Keratinocyte (primary cell): ENCODE measurements at regions not wholly inside any gene's neighbourhood (a gene's known extent, or its start where the extent isn't known, plus 50 kb on each side); places are given as distances from the start of the nearest gene placed in this dataset.

Experiments used
- DNase-seq: peaks from one replicate; pipeline ENCODE4 v3.0.0-alpha.2; 2011; ENCODE audit warnings: low read depth, missing footprints, low spot score
- FAIRE-seq: peaks from 2 replicates; lab custom pipeline; 2011; peaks lifted over from hg19 to GRCh38; lab: Jason Lieb, UNC
- H2AFZ ChIP-seq: 2 replicates; pipeline ENCODE4 v1.6.0; 2012; ENCODE audit warnings: low read length, control low read depth, inconsistent platforms; ENCODE audit not compliant: control insufficient read depth
- H3K27ac ChIP-seq: 2 replicates; pipeline ENCODE4 v1.5.1; 2011; ENCODE audit warnings: low read length; ENCODE audit not compliant: control insufficient read depth, insufficient read depth
- H3K27me3 ChIP-seq: 3 replicates; pipeline ENCODE4 v1.6.0; 2011; ENCODE audit warnings: low read length; ENCODE audit not compliant: control insufficient read depth, insufficient read depth; ENCODE audit errors: extremely low read depth
- H3K36me3 ChIP-seq, 2 experiments: 2 replicates in 1 of 2; 3 replicates in 1 of 2; pipeline ENCODE4 v1.5.1; 2011; ENCODE audit warnings: low read length in 2 of 2, mild to moderate bottlenecking in 1 of 2; ENCODE audit not compliant: control insufficient read depth in 2 of 2, insufficient read depth in 2 of 2; ENCODE audit errors: extremely low read depth in 1 of 2
- H3K4me1 ChIP-seq: 3 replicates; pipeline ENCODE4 v1.5.1; 2011; ENCODE audit warnings: low read length; ENCODE audit not compliant: control insufficient read depth, insufficient read depth; ENCODE audit errors: extremely low read depth
- H3K4me2 ChIP-seq: 3 replicates; pipeline ENCODE4 v1.6.0; 2011; ENCODE audit warnings: low read depth, low read length; ENCODE audit not compliant: control insufficient read depth, insufficient read depth; ENCODE audit errors: extremely low read depth
- H3K4me3 ChIP-seq, 3 experiments: fragments of 200-600 bp in 1 of 3; sonication (generic) in 1 of 3; 2 replicates in 2 of 3; 3 replicates in 1 of 3; pipeline ENCODE4 v1.5.1; 2011 to 2016; ENCODE audit warnings: low read length in 3 of 3, mild to moderate bottlenecking in 3 of 3, control low read depth in 2 of 3, inconsistent platforms in 1 of 3, low read depth in 1 of 3, mixed read lengths in 1 of 3, mixed run types in 1 of 3, moderate library complexity in 1 of 3; ENCODE audit not compliant: control insufficient read depth in 2 of 3, insufficient read depth in 2 of 3; ENCODE audit errors: extremely low read depth in 1 of 3
- H3K79me2 ChIP-seq: 2 replicates; pipeline ENCODE4 v1.6.0; 2012; ENCODE audit warnings: low read length; ENCODE audit not compliant: control insufficient read depth, insufficient read depth
- H3K9ac ChIP-seq: 3 replicates; pipeline ENCODE4 v1.6.0; 2011; ENCODE audit warnings: low read length; ENCODE audit not compliant: control insufficient read depth, insufficient read depth; ENCODE audit errors: extremely low read depth
- H3K9me1 ChIP-seq: 3 replicates; pipeline ENCODE4 v1.6.0; 2011; ENCODE audit warnings: low read length; ENCODE audit not compliant: control insufficient read depth, insufficient read depth; ENCODE audit errors: extremely low read depth
- H3K9me3 ChIP-seq: 2 replicates; pipeline ENCODE4 v1.5.1; 2012; ENCODE audit warnings: low read depth, low read length; ENCODE audit not compliant: control insufficient read depth
- H4K20me1 ChIP-seq: 3 replicates; pipeline ENCODE4 v1.6.0; 2011; ENCODE audit warnings: low read length; ENCODE audit not compliant: control insufficient read depth, insufficient read depth; ENCODE audit errors: extremely low read depth
- CTCF ChIP-seq, 3 experiments: IDR thresholded peaks in 1 of 3; conservative IDR thresholded peaks in 1 of 3; optimal IDR thresholded peaks in 1 of 3; 2 replicates in 2 of 3; 3 replicates in 1 of 3; pipeline versions ENCODE3 to v1.5.1; 2011; ENCODE audit warnings: low read length in 3 of 3, mild to moderate bottlenecking in 3 of 3, moderate library complexity in 2 of 3, control low read depth in 1 of 3, inconsistent platforms in 1 of 3; ENCODE audit not compliant: insufficient read depth in 2 of 3; ENCODE audit errors: extremely low read depth in 1 of 3
- EZH2 ChIP-seq: IDR thresholded peaks from one replicate; pipeline ENCODE4 v1.6.1; 2012; ENCODE audit warnings: inconsistent platforms, mild to moderate bottlenecking, low read length, moderate library complexity
- dilution Hi-C: fragments of 300-500 bp; cut with MboI; formaldehyde crosslinking; loops from one replicate; pipeline ENCODE4 v1.7.0; 2020; ENCODE audit warnings: low sequenced_read_pairs; ENCODE audit not compliant: extremely low pct_ligation_motif_present

GRCh38 chr13:89940383-89940782 lies 1407.1 kb upstream of the MIR17HG start:
- H3K79me2 ChIP-seq, result no peaks in the 10 kb centered on the region
- no peak overlapping the region for H3K27ac ChIP-seq
- no peak for DNase-seq
- TF ChIP-seq EZH2, result no peak
- no peak for TF ChIP-seq CTCF (optimal IDR thresholded peaks at IDR 0.05 in 1 of 3, IDR thresholded peaks at IDR 0.05 in 1 of 3, conservative IDR thresholded peaks at IDR 0.05 in 1 of 3; ENCODE audit: extremely low read depth in 1 of 3, insufficient read depth in 2 of 3, low read length in 3 of 3)
- H3K9me3 ChIP-seq, result no peaks in the 10 kb centered on the region
- no peaks in the 10 kb centered on the region for H3K4me1 ChIP-seq
- no peaks in the 10 kb centered on the region for H3K9me1 ChIP-seq
- H3K4me2 ChIP-seq, result no peak overlapping the region
- H3K36me3 ChIP-seq, result no peaks in the 10 kb centered on the region
- dilution Hi-C loops, result no loop called here
- no peak overlapping the region for H3K9ac ChIP-seq
- no peak overlapping the region for H2AFZ ChIP-seq
- no peak for FAIRE-seq
- H3K27me3 ChIP-seq, result no peaks in the 10 kb centered on the region
- no peaks in the 10 kb centered on the region for H4K20me1 ChIP-seq
- no peak overlapping the region for H3K4me3 ChIP-seq

- no peaks in the 10 kb centered on the region for H3K9me1 ChIP-seq
- no peak overlapping the region for H2AFZ ChIP-seq
- H3K27me3 ChIP-seq, result no peaks in the 10 kb centered on the region
- H3K79me2 ChIP-seq, result no peaks in the 10 kb centered on the region
- H4K20me1 ChIP-seq, result no peaks in the 10 kb centered on the region
- H3K9me3 ChIP-seq, result no peaks in the 10 kb centered on the region
- no peak for TF ChIP-seq EZH2
- TF ChIP-seq CTCF (optimal IDR thresholded peaks at IDR 0.05 in 1 of 3, IDR thresholded peaks at IDR 0.05 in 1 of 3, conservative IDR thresholded peaks at IDR 0.05 in 1 of 3; ENCODE audit: extremely low read depth in 1 of 3, insufficient read depth in 2 of 3, low read length in 3 of 3), result no peak
- no peak overlapping the region for H3K4me2 ChIP-seq
- dilution Hi-C loops, result no loop called here
- no peak overlapping the region for H3K27ac ChIP-seq
- no peak overlapping the region for H3K9ac ChIP-seq
- no peak overlapping the region for H3K4me3 ChIP-seq
- DNase-seq (no peak), FAIRE-seq (no peak)
- no peaks in the 10 kb centered on the region for H3K4me1 ChIP-seq
- H3K36me3 ChIP-seq, result no peaks in the 10 kb centered on the region
Measured at GRCh38 chr13:89943139-89943538, 1404.3 kb upstream of the MIR17HG start.
